Motor neuron (in vitro differentiated cells): ENCODE measurements at regions not wholly inside any gene's neighbourhood (a gene's known extent, or its start where the extent isn't known, plus 50 kb on each side); places are given as distances from the start of the nearest gene placed in this dataset.

ENCODE experiments used
- ATAC-seq, 8 experiments: fragments of 200-7000 bp; cut with Tn5 transposase; replicated peaks in 6 of 8; 2 replicates each; pipeline ENCODE4 v1.8.0; 2021; ENCODE audit warnings: mild to moderate bottlenecking in 8 of 8, moderate library complexity in 8 of 8
- H3K27ac ChIP-seq, 2 donors: fragments of 250-450 bp; sonication (Bioruptor Pico); 2 replicates each; pipeline ENCODE4 v1.9.0; 2021; ENCODE audit warnings: antibody characterized with exemption in 2 of 2, mild to moderate bottlenecking in 2 of 2, moderate library complexity in 1 of 2
- H3K4me1 ChIP-seq, 2 donors: fragments of 250-450 bp; sonication (Bioruptor Pico); replicated peaks in 1 of 2; 2 replicates each; pipeline ENCODE4 v1.6.1; 2021; ENCODE audit warnings: antibody characterized with exemption in 2 of 2, mild to moderate bottlenecking in 2 of 2, moderate library complexity in 1 of 2
- H3K4me3 ChIP-seq, 5 donors: fragments of 250-450 bp; sonication (Bioruptor Pico); 2 replicates each; pipeline ENCODE4 v1.9.0; 2021; ENCODE audit warnings: antibody characterized with exemption in 5 of 5, mild to moderate bottlenecking in 5 of 5, moderate library complexity in 4 of 5
- WGBS, 10 experiments: fragments of 450-650 bp; shearing (Covaris generic); methylation state at CpG; one replicate each; pipeline ENCODE4 v1.0.0; 2022; 5-methylcytosine and 5-hydroxymethylcytosine counted together
- in situ Hi-C, 9 experiments: fragments of 400-800 bp; cut with MboI; loops; one replicate each; pipeline ENCODE4 v1.15.0; 2021; ENCODE audit warnings: low sequenced_read_pairs in 9 of 9, low pct_unique_long_range_greater_than_20kb in 2 of 9; ENCODE audit not compliant: unreplicated experiment in 9 of 9

GRCh38 chr13:34567597-34567996, 374.5 kb upstream of the NBEA start:
- in situ Hi-C loops, result no loop called here
- peak in 3 of 8 experiments; percentile 21 to 59 (median 35) for ATAC-seq
- WGBS, 10 experiments, result 50 to 100% (median 80%) methylated on average over 1 to 6 of the region's 7 CpGs; no CpG with 5 or more reads in 3 of the 10 experiments
- no peak overlapping the region for H3K27ac ChIP-seq
- no peak overlapping the region for H3K4me3 ChIP-seq
- H3K4me1 ChIP-seq, result no peaks in the 10 kb centered on the region

- peaks cover 0 to 9% of the 10 kb centered on the region in 2 donors for H3K4me1 ChIP-seq
- H3K4me3 ChIP-seq, result no peak overlapping the region
- 9 to 85% (median 60%) methylated on average over 2 to 5 of the region's 5 CpGs for WGBS, 10 experiments
- no peak for ATAC-seq
- H3K27ac ChIP-seq, result no peak overlapping the region
- in situ Hi-C loops, result no loop called here
Observed at GRCh38 chr13:34570698-34571353, 371.2 kb upstream of the NBEA start.

GRCh38 chr13:34571716-34572115, 370.4 kb upstream of the NBEA start:
- in situ Hi-C loops, result no loop called here
- 38 to 100% (median 80%) methylated on average over 1 to 6 of the region's 6 CpGs; no CpG with 5 or more reads in 1 of the 10 experiments for WGBS, 10 experiments
- Histone ChIP-seq H3K4me3 (no peak overlapping the region), H3K4me1 (peaks cover 0 to 9% of the 10 kb centered on the region in 2 donors), H3K27ac (no peak overlapping the region)
- no peak for ATAC-seq

GRCh38 chr13:34577051-34577450, 365.0 kb upstream of the NBEA start:
- 75 to 100% (median 90%) methylated on average over 1 of the region's 1 CpG; no CpG with 5 or more reads in 3 of the 10 experiments for WGBS, 10 experiments

GRCh38 chr13:34578471-34578870, 363.6 kb upstream of the NBEA start:
- H3K4me3 ChIP-seq, result no peak overlapping the region
- in situ Hi-C loops, result no loop called here
- H3K4me1 ChIP-seq, result peaks cover 0 to 5% of the 10 kb centered on the region in 2 donors
- H3K27ac ChIP-seq, result no peak overlapping the region
- 0 to 90% (median 80%) methylated on average over 1 of the region's 1 CpG; no CpG with 5 or more reads in 3 of the 10 experiments for WGBS, 10 experiments
- ATAC-seq, result no peak

More at GRCh38 chr13:34577051-34577450, 365.0 kb upstream of the NBEA start:
- H3K4me1 ChIP-seq, result peaks cover 0 to 9% of the 10 kb centered on the region in 2 donors
- H3K27ac ChIP-seq, result no peak overlapping the region
- ATAC-seq, result no peak
- H3K4me3 ChIP-seq, result no peak overlapping the region
- in situ Hi-C loops, result no loop called here

- Histone ChIP-seq H3K4me3 (no peak overlapping the region), H3K4me1 (peaks cover 0 to under 1% of the 10 kb centered on the region in 2 donors), H3K27ac (no peak overlapping the region)
- in situ Hi-C loops, result no loop called here
- ATAC-seq, result no peak
Observed at GRCh38 chr13:34578917-34579316, 363.2 kb upstream of the NBEA start.

- Histone ChIP-seq H3K27ac (no peak overlapping the region), H3K4me3 (no peak overlapping the region), H3K4me1 (no peaks in the 10 kb centered on the region)
- 18 to 100% (median 97%) methylated on average over 1 of the region's 1 CpG for WGBS, 10 experiments
- in situ Hi-C loops, result no loop called here
- ATAC-seq, result no peak
Observed at GRCh38 chr13:34583181-34583580, 358.9 kb upstream of the NBEA start.

- in situ Hi-C loops, result no loop called here
- Histone ChIP-seq H3K4me3 (no peak overlapping the region), H3K27ac (no peak overlapping the region), H3K4me1 (no peaks in the 10 kb centered on the region)
- no peak for ATAC-seq
- 0 to 100% (median 48%) methylated on average over 1 to 3 of the region's 3 CpGs; no CpG with 5 or more reads in 1 of the 10 experiments for WGBS, 10 experiments
Observed at GRCh38 chr13:34587576-34587975, 354.5 kb upstream of the NBEA start.

- in situ Hi-C loops, result no loop called here
- ATAC-seq, result no peak
- WGBS, 10 experiments, result 42 to 97% (median 80%) methylated on average over 1 to 5 of the region's 7 CpGs; no CpG with 5 or more reads in 5 of the 10 experiments
- no peaks in the 10 kb centered on the region for H3K4me1 ChIP-seq
- H3K27ac ChIP-seq, result no peak overlapping the region
- no peak overlapping the region for H3K4me3 ChIP-seq
Observed at GRCh38 chr13:34588362-34588761, 353.7 kb upstream of the NBEA start.

- no peak for ATAC-seq
- in situ Hi-C loops, result no loop called here
- H3K4me3 ChIP-seq, result no peak overlapping the region
- peaks cover 0 to 6% of the 10 kb centered on the region in 2 donors for H3K4me1 ChIP-seq
- H3K27ac ChIP-seq, result no peak overlapping the region
- 17 to 90% (median 68%) methylated on average over 1 to 3 of the region's 3 CpGs; no CpG with 5 or more reads in 6 of the 10 experiments for WGBS, 10 experiments
Observed at GRCh38 chr13:34589581-34589980, 352.5 kb upstream of the NBEA start.

- no peak for ATAC-seq
- WGBS, 10 experiments, result 3 to 100% (median 82%) methylated on average over 1 to 3 of the region's 3 CpGs; no CpG with 5 or more reads in 1 of the 10 experiments
- Histone ChIP-seq H3K27ac (no peak overlapping the region), H3K4me1 (peaks cover 0 to 6% of the 10 kb centered on the region in 2 donors), H3K4me3 (no peak overlapping the region)
- in situ Hi-C loops, result no loop called here
Observed at GRCh38 chr13:34591129-34591528, 350.9 kb upstream of the NBEA start.

GRCh38 chr13:34591900-34592529, 350.1 kb upstream of the NBEA start:
- H3K27ac ChIP-seq, result no peak overlapping the region
- in situ Hi-C loops, result no loop called here
- peak in 7 of 8 experiments; percentile 38 to 94 (median 68) for ATAC-seq
- peaks cover 0 to 6% of the 10 kb centered on the region in 2 donors for H3K4me1 ChIP-seq
- 0 to 80% (median 39%) methylated on average over 1 to 2 of the region's 2 CpGs; no CpG with 5 or more reads in 6 of the 10 experiments for WGBS, 10 experiments
- H3K4me3 ChIP-seq, result no peak overlapping the region

- ATAC-seq, result peak in 3 of 8 experiments; percentile 29 to 57 (median 40)
- in situ Hi-C loops, result no loop called here
- no peak overlapping the region for H3K4me3 ChIP-seq
- WGBS, 10 experiments, result 60 to 100% (median 77%) methylated on average over 1 of the region's 1 CpG; no CpG with 5 or more reads in 4 of the 10 experiments
- H3K4me1 ChIP-seq, result peaks cover 0 to 6% of the 10 kb centered on the region in 2 donors
- no peak overlapping the region for H3K27ac ChIP-seq
Observed at GRCh38 chr13:34593658-34594057, 348.4 kb upstream of the NBEA start.
